B cell (primary cell): ENCODE measurements at regions not wholly inside any gene's neighbourhood (a gene's known extent, or its start where the extent isn't known, plus 50 kb on each side); places are given as distances from the start of the nearest gene placed in this dataset.

Experiments used
- ATAC-seq: fragments of 200-7000 bp; cut with Tn5 transposase; one replicate; pipeline ENCODE4 v1.10.0; 2021; ENCODE audit warnings: low read depth, mild to moderate bottlenecking, moderate number of reproducible peaks, moderate library complexity
- CTCF ChIA-PET: fragments of 350-600 bp; sonication (Branson Sonifier 250); formaldehyde crosslinking; loops from one replicate; lab custom pipeline; 2021; ENCODE audit warnings: antibody characterized with exemption, inconsistent platforms; lab: Charles Lee
- POLR2A ChIA-PET: fragments of 350-600 bp; sonication (Branson Sonifier 250); formaldehyde crosslinking; loops from one replicate; lab custom pipeline; 2021; ENCODE audit warnings: antibody characterized with exemption; lab: Charles Lee
- DNase-seq: peaks from one replicate; pipeline ENCODE4 v3.0.0; 2013
- H2AFZ ChIP-seq: 2 replicates; pipeline ENCODE4 v1.6.1; 2012; ENCODE audit warnings: mild to moderate bottlenecking, low read depth, low read length; ENCODE audit not compliant: insufficient read depth, poor library complexity, severe bottlenecking
- H3K27ac ChIP-seq, 2 donors: 1 replicate in 1 of 2; 2 replicates in 1 of 2; pipeline ENCODE4 v1.5.1; 2012 to 2013; ENCODE audit warnings: low read length in 2 of 2, mild to moderate bottlenecking in 2 of 2, moderate library complexity in 1 of 2
- H3K27me3 ChIP-seq, 4 experiments: fragments of 200-600 bp in 1 of 4; sonication (generic) in 1 of 4; replicated peaks in 1 of 4; 1 replicate in 2 of 4; 2 replicates in 2 of 4; pipeline versions ENCODE4 v1.6.1 to v1.7.0; 2013 to 2016; ENCODE audit warnings: low read length in 3 of 4, mild to moderate bottlenecking in 2 of 4, mixed read lengths in 1 of 4, moderate library complexity in 1 of 4; ENCODE audit not compliant: insufficient read depth in 4 of 4, control insufficient read depth in 3 of 4; ENCODE audit errors: control extremely low read depth in 1 of 4
- H3K36me3 ChIP-seq, 2 experiments: replicated peaks in 1 of 2; 1 replicate in 1 of 2; 2 replicates in 1 of 2; pipeline versions ENCODE4 v1.6.1 to v1.7.1; 2013; ENCODE audit warnings: low read length in 1 of 2; ENCODE audit not compliant: insufficient read depth in 2 of 2, control insufficient read depth in 1 of 2; ENCODE audit errors: control extremely low read depth in 1 of 2, extremely low read depth in 1 of 2
- H3K4me1 ChIP-seq, 2 donors: fragments of 200-600 bp in 1 of 2; sonication (generic) in 1 of 2; 1 replicate in 1 of 2; 2 replicates in 1 of 2; pipeline versions ENCODE4 v1.5.1 to v1.6.1; 2013 to 2017; ENCODE audit warnings: low read length in 2 of 2; ENCODE audit not compliant: control insufficient read depth in 2 of 2, insufficient read depth in 2 of 2
- H3K4me2 ChIP-seq: replicated peaks from 2 replicates; pipeline ENCODE3; 2012; ENCODE audit warnings: mild to moderate bottlenecking, low read depth, low read length; ENCODE audit not compliant: poor library complexity, severe bottlenecking
- H3K4me3 ChIP-seq, 5 experiments: fragments of 200-600 bp in 1 of 5; sonication (generic) in 1 of 5; 1 replicate in 3 of 5; 2 replicates in 2 of 5; pipeline versions ENCODE4 v1.5.1 to v1.7.0; 2011 to 2016; ENCODE audit warnings: low read length in 4 of 5, mild to moderate bottlenecking in 4 of 5, low read depth in 2 of 5, control low read depth in 1 of 5, moderate library complexity in 1 of 5; ENCODE audit not compliant: insufficient read depth in 1 of 5; ENCODE audit errors: control extremely low read depth in 1 of 5, extremely low read depth in 1 of 5
- H3K79me2 ChIP-seq: fragments of 200-600 bp; sonication (generic); one replicate; pipeline ENCODE4 v1.6.0; 2016; ENCODE audit warnings: low read length; ENCODE audit not compliant: control insufficient read depth, insufficient read depth
- H3K9ac ChIP-seq: fragments of 200-600 bp; sonication (generic); 2 replicates; pipeline ENCODE4 v1.6.1; 2017; ENCODE audit warnings: mild to moderate bottlenecking, low read length, moderate library complexity
- H3K9me3 ChIP-seq, 3 donors: one replicate each; pipeline versions ENCODE4 v1.6.1 to v1.7.1; 2013; ENCODE audit warnings: low read length in 2 of 3; ENCODE audit not compliant: control insufficient read depth in 2 of 3, insufficient read depth in 1 of 3; ENCODE audit errors: control extremely low read depth in 1 of 3
- H4K20me1 ChIP-seq: 2 replicates; pipeline ENCODE4 v1.6.0; 2012; ENCODE audit warnings: mild to moderate bottlenecking, low read length; ENCODE audit not compliant: insufficient read depth, control insufficient read depth, poor library complexity, severe bottlenecking
- H3K27ac Mint-ChIP-seq: one replicate; pipeline ENCODE4 v1.8.0; 2021; ENCODE audit warnings: mixed read lengths
- H3K27me3 Mint-ChIP-seq: one replicate; pipeline ENCODE4 v1.8.0; 2021; ENCODE audit warnings: mixed read lengths
- H3K4me1 Mint-ChIP-seq: one replicate; pipeline ENCODE4 v1.8.0; 2021; ENCODE audit warnings: mixed read lengths
- H3K4me3 Mint-ChIP-seq: one replicate; pipeline ENCODE4 v1.8.0; 2021; ENCODE audit warnings: mixed read lengths
- H3K9me3 Mint-ChIP-seq: one replicate; pipeline ENCODE4 v1.8.0; 2022; ENCODE audit warnings: mixed read lengths; ENCODE audit not compliant: insufficient read depth
- EZH2 ChIP-seq: IDR thresholded peaks from 2 replicates; pipeline ENCODE4 v1.6.1; 2012; ENCODE audit warnings: borderline replicate concordance, low read depth, mild to moderate bottlenecking, moderate library complexity, low read length; ENCODE audit not compliant: insufficient read depth, poor library complexity, severe bottlenecking
- WGBS: methylation state at CpG from one replicate; pipeline ENCODE4 v1.1.5; 2013; ENCODE audit warnings: missing lambda C conversion rate; ENCODE audit not compliant: insufficient coverage; 5-methylcytosine and 5-hydroxymethylcytosine counted together
- intact Hi-C: fragments of 100-400 bp; cut with micrococcal nuclease; formaldehyde crosslinking; loops from one replicate; pipeline ENCODE4 v1.10.0; 2022
- TF ChIP-seq, protein P1 (sequence below): fragments of 200-600 bp; IDR thresholded peaks from one replicate; pipeline ENCODE4 v1.8.0; 2022; ENCODE audit warnings: antibody characterized with exemption, mild to moderate bottlenecking

DNA sequence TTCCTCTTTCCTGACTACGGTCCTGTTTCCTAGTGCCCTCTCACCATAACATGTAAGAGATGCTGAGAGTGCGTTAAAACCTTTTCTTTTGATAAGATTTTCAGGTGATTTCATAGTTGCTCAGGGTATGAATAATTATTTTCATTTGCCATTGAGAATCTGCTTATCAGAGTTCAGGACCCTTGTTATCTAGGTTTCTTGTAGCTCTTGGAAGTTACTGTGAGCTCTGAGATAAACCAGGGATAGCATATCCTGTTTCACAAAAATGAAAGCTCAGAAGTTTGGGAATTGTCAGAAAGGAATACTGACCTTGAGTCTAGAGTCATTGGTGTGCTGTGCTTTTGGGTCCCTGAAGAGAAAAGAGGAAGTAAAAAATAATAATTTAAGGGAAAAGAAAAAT, 76.8 kb upstream of the PRKG1 start:
- Histone ChIP-seq H3K27ac (no peak overlapping the region), H3K36me3 (no peaks in the 10 kb centered on the region), H3K79me2 (no peaks in the 10 kb centered on the region), H4K20me1 (no peaks in the 10 kb centered on the region), H3K4me3 (no peak overlapping the region), H3K4me1 (peaks cover under 1 to 1% of the 10 kb centered on the region in 2 donors), H3K27me3 (peaks cover 0 to 19% (median 5%) of the 10 kb centered on the region in 4 experiments), H2AFZ (no peak overlapping the region), H3K4me2 (no peak overlapping the region), H3K9me3 (no peaks in the 10 kb centered on the region), H3K9ac (no peak overlapping the region)
- Mint-ChIP-seq H3K9me3 (no peaks in the 10 kb centered on the region), H3K4me1 (peaks cover 1% of the 10 kb centered on the region), H3K27ac (no peak overlapping the region), H3K4me3 (no peak overlapping the region), H3K27me3 (peaks cover 35% of the 10 kb centered on the region)
- TF ChIP-seq, protein P1, sequence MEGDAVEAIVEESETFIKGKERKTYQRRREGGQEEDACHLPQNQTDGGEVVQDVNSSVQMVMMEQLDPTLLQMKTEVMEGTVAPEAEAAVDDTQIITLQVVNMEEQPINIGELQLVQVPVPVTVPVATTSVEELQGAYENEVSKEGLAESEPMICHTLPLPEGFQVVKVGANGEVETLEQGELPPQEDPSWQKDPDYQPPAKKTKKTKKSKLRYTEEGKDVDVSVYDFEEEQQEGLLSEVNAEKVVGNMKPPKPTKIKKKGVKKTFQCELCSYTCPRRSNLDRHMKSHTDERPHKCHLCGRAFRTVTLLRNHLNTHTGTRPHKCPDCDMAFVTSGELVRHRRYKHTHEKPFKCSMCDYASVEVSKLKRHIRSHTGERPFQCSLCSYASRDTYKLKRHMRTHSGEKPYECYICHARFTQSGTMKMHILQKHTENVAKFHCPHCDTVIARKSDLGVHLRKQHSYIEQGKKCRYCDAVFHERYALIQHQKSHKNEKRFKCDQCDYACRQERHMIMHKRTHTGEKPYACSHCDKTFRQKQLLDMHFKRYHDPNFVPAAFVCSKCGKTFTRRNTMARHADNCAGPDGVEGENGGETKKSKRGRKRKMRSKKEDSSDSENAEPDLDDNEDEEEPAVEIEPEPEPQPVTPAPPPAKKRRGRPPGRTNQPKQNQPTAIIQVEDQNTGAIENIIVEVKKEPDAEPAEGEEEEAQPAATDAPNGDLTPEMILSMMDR: no peak
- no peak for TF ChIP-seq EZH2
- no CpG with 5 or more reads among the region's 2 CpGs for WGBS
- ChIA-PET POLR2A (no interaction called here), CTCF (no interaction called here)
- no peak for ATAC-seq
- intact Hi-C loops: no loop called here
- no peak for DNase-seq

DNA sequence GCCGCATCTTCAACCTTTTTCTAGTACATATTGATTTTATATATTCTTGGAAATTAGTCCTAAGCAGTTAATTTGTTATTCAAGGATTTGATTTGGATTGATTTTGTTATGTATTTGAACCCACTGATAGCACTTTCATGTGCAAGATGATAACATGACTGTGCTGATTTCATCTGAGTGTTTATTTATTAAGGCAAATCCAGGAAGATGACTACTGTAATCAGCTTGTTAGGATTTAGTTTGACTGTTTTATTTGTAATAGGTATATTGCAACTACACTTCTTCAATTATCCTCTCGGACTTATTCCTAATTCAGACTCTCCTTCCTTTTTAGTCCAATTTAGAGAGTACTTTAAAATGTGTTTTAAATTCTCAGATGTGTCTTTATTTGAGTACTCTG, 75.1 kb upstream of the PRKG1 start:
- no peak overlapping the region for H2AFZ ChIP-seq
- H3K4me3 ChIP-seq: no peak overlapping the region
- H3K4me1 ChIP-seq: no peaks in the 10 kb centered on the region
- no CpG with 5 or more reads among the region's 2 CpGs for WGBS
- no peaks in the 10 kb centered on the region for H4K20me1 ChIP-seq
- no peak overlapping the region for H3K27ac ChIP-seq
- no peak for DNase-seq
- H3K4me3 Mint-ChIP-seq: no peak overlapping the region
- H3K27me3 Mint-ChIP-seq: peaks cover 26% of the 10 kb centered on the region
- no peak overlapping the region for H3K27ac Mint-ChIP-seq
- no peak overlapping the region for H3K9ac ChIP-seq
- no peaks in the 10 kb centered on the region for H3K9me3 Mint-ChIP-seq
- ATAC-seq: no peak
- CTCF ChIA-PET: no interaction called here
- TF ChIP-seq, protein P1: no peak
- TF ChIP-seq EZH2: no peak
- no peaks in the 10 kb centered on the region for H3K36me3 ChIP-seq
- intact Hi-C loops: no loop called here
- H3K27me3 ChIP-seq: peaks cover 0 to 12% (median 0%) of the 10 kb centered on the region in 4 experiments
- no peaks in the 10 kb centered on the region for H3K4me1 Mint-ChIP-seq
- no peak overlapping the region for H3K4me2 ChIP-seq
- H3K79me2 ChIP-seq: no peaks in the 10 kb centered on the region
- POLR2A ChIA-PET: no interaction called here
- H3K9me3 ChIP-seq: no peaks in the 10 kb centered on the region
